Endodermal cell (in vitro differentiated cells): ENCODE measurements at regions not wholly inside any gene's neighbourhood (a gene's known extent, or its start where the extent isn't known, plus 50 kb on each side); places are given as distances from the start of the nearest gene placed in this dataset.

ENCODE experiments used
- DNase-seq: peaks from one replicate; pipeline ENCODE4 v3.0.0-alpha.2; 2017
- H3K27ac ChIP-seq: 2 replicates; pipeline ENCODE4 v1.5.1; 2013; ENCODE audit warnings: mild to moderate bottlenecking, low read depth, low read length, moderate library complexity
- H3K27me3 ChIP-seq: 2 replicates; pipeline ENCODE4 v1.6.1; 2013; ENCODE audit warnings: mild to moderate bottlenecking, low read length, moderate library complexity; ENCODE audit not compliant: insufficient read depth, control insufficient read depth, poor library complexity, severe bottlenecking
- H3K36me3 ChIP-seq: 2 replicates; pipeline ENCODE4 v1.7.0; 2013; ENCODE audit warnings: mild to moderate bottlenecking, low read length, moderate library complexity; ENCODE audit not compliant: control insufficient read depth, insufficient read depth
- H3K4me1 ChIP-seq: one replicate; pipeline ENCODE4 v1.7.0; 2013; ENCODE audit warnings: low read length; ENCODE audit not compliant: control insufficient read depth, insufficient read depth
- H3K4me3 ChIP-seq: 2 replicates; pipeline ENCODE4 v1.5.1; 2013; ENCODE audit warnings: mild to moderate bottlenecking, low read length, moderate library complexity
- H3K9ac ChIP-seq: 2 replicates; pipeline ENCODE4 v1.6.1; 2013; ENCODE audit warnings: mild to moderate bottlenecking, low read length, moderate library complexity; ENCODE audit not compliant: poor library complexity, severe bottlenecking; ENCODE audit errors: extremely low read depth
- H3K9me3 ChIP-seq: 2 replicates; pipeline ENCODE4 v1.6.1; 2013; ENCODE audit warnings: mild to moderate bottlenecking, low read length, moderate library complexity; ENCODE audit not compliant: control insufficient read depth
- H3K27ac Mint-ChIP-seq: 2 replicates; pipeline ENCODE4 v1.8.0; 2020; ENCODE audit warnings: mixed read lengths
- H3K27me3 Mint-ChIP-seq: 2 replicates; pipeline ENCODE4 v1.8.0; 2021; ENCODE audit warnings: mild to moderate bottlenecking, mixed read lengths; ENCODE audit not compliant: insufficient read depth
- H3K36me3 Mint-ChIP-seq: 2 replicates; pipeline ENCODE4 v1.8.0; 2020; ENCODE audit warnings: low read depth, mixed read lengths
- H3K4me1 Mint-ChIP-seq: 2 replicates; pipeline ENCODE4 v1.8.0; 2020; ENCODE audit warnings: mixed read lengths
- H3K4me3 Mint-ChIP-seq: 2 replicates; pipeline ENCODE4 v1.8.0; 2020; ENCODE audit warnings: mild to moderate bottlenecking, moderate library complexity, mixed read lengths
- H3K9me3 Mint-ChIP-seq: 2 replicates; pipeline ENCODE4 v1.8.0; 2020; ENCODE audit warnings: mild to moderate bottlenecking, mixed read lengths
- WGBS, 2 experiments: methylation state at CpG; one replicate each; pipeline versions ENCODE4 v1.1.5 to v1.1.7; 2013; ENCODE audit warnings: missing lambda C conversion rate in 2 of 2, mixed read lengths in 1 of 2; ENCODE audit not compliant: insufficient coverage in 1 of 2, insufficient read length in 1 of 2; 5-methylcytosine and 5-hydroxymethylcytosine counted together
- TF ChIP-seq, protein P1 (sequence below): fragments of 200-600 bp; sonication (generic); conservative IDR thresholded peaks from 2 replicates; pipeline ENCODE4 v1.5.0; 2021; ENCODE audit warnings: antibody characterized with exemption, mild to moderate bottlenecking

DNA sequence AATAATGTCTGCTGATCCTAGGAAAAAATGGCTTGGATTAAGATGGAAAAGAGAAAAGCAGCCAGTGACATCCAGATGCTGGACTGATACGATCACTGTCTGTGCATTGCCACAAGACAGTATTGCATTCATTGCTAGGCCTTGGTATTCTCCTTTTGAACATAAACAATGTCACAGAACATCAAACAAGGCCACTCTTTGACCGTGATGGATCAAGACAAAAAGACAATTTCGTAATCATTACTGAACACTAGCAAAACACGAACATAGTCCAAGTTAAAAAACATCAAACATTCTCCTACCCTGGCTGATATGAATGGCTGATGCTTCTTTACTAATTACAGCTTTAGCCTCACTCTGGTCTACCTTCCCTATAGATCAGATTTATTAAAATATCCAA lies 374.1 kb upstream of the CXorf51B start:
- H3K9me3 ChIP-seq, result peaks cover 47% of the 10 kb centered on the region
- H3K27me3 Mint-ChIP-seq, result no peaks in the 10 kb centered on the region
- H3K27me3 ChIP-seq, result no peaks in the 10 kb centered on the region
- H3K9ac ChIP-seq, result no peak overlapping the region
- H3K27ac ChIP-seq, result no peak overlapping the region
- TF ChIP-seq, protein P1, sequence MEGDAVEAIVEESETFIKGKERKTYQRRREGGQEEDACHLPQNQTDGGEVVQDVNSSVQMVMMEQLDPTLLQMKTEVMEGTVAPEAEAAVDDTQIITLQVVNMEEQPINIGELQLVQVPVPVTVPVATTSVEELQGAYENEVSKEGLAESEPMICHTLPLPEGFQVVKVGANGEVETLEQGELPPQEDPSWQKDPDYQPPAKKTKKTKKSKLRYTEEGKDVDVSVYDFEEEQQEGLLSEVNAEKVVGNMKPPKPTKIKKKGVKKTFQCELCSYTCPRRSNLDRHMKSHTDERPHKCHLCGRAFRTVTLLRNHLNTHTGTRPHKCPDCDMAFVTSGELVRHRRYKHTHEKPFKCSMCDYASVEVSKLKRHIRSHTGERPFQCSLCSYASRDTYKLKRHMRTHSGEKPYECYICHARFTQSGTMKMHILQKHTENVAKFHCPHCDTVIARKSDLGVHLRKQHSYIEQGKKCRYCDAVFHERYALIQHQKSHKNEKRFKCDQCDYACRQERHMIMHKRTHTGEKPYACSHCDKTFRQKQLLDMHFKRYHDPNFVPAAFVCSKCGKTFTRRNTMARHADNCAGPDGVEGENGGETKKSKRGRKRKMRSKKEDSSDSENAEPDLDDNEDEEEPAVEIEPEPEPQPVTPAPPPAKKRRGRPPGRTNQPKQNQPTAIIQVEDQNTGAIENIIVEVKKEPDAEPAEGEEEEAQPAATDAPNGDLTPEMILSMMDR, result no peak
- H3K4me3 Mint-ChIP-seq, result no peak overlapping the region
- H3K27ac Mint-ChIP-seq, result no peak overlapping the region
- H3K36me3 ChIP-seq, result no peaks in the 10 kb centered on the region
- WGBS, 2 experiments, result 73 to 80% methylated on average over 1 to 4 of the region's 4 CpGs
- no peak overlapping the region for H3K4me3 ChIP-seq
- H3K36me3 Mint-ChIP-seq, result no peaks in the 10 kb centered on the region
- H3K9me3 Mint-ChIP-seq, result peaks cover 74% of the 10 kb centered on the region
- H3K4me1 ChIP-seq, result no peaks in the 10 kb centered on the region
- H3K4me1 Mint-ChIP-seq, result no peaks in the 10 kb centered on the region
- DNase-seq, result no peak

DNA sequence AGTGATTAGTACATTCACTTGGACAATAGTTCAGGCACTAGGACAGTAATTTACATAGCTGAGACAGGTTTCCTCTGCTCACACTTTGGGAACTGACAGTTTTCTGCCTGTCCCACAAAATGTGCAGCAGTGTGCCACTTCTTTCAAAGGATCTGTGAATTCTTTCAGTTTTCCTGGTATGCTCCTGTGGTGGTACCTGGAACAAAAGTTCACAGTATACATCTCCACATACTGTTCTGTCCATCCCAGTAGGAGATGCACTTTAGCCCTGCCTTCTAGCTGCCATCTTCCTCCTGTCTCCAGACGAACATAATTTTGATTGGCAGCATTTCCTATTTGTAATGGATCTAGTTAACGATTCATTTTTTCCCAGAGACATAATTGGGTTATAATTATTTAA lies 360.8 kb upstream of the CXorf51B start:
- Mint-ChIP-seq H3K4me1 (no peaks in the 10 kb centered on the region), H3K27ac (no peak overlapping the region), H3K9me3 (peaks cover 55% of the 10 kb centered on the region), H3K4me3 (no peak overlapping the region), H3K36me3 (no peaks in the 10 kb centered on the region), H3K27me3 (no peaks in the 10 kb centered on the region)
- Histone ChIP-seq H3K4me1 (no peaks in the 10 kb centered on the region), H3K9me3 (peaks cover 28% of the 10 kb centered on the region), H3K9ac (no peak overlapping the region), H3K27ac (no peak overlapping the region), H3K4me3 (no peak overlapping the region), H3K27me3 (no peaks in the 10 kb centered on the region), H3K36me3 (no peaks in the 10 kb centered on the region)
- WGBS, 2 experiments, result 40% methylated on average over 1 of the region's 2 CpGs; no CpG with 5 or more reads in 1 of the 2 experiments
- DNase-seq, result no peak
- TF ChIP-seq, protein P1, result no peak

DNA sequence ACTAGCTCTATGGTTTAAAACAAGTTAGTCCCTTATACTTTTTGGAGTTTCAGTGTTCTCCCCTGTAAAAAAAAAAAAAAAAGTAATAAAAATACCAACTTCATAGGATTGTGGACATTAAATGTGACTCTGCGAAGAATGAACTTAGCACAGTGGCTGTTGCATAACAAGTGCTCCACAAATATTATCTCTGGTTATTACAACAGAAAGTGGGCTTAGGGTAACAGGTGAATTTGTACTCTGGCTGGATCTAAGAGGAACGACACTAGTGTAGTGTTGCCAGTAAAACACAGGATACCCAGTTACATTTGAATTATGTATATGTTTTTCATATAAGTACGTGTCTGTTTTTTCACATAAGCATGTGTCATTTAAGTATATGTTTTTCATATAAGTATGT lies 360.3 kb upstream of the CXorf51B start:
- Mint-ChIP-seq H3K9me3 (peaks cover 52% of the 10 kb centered on the region), H3K4me1 (no peaks in the 10 kb centered on the region), H3K36me3 (no peaks in the 10 kb centered on the region), H3K4me3 (no peak overlapping the region), H3K27ac (no peak overlapping the region), H3K27me3 (no peaks in the 10 kb centered on the region)
- Histone ChIP-seq H3K27me3 (no peaks in the 10 kb centered on the region), H3K36me3 (no peaks in the 10 kb centered on the region), H3K9ac (no peak overlapping the region), H3K9me3 (peaks cover 26% of the 10 kb centered on the region), H3K4me3 (no peak overlapping the region), H3K27ac (no peak overlapping the region), H3K4me1 (no peaks in the 10 kb centered on the region)
- TF ChIP-seq, protein P1, result no peak
- DNase-seq, result no peak
- WGBS, 2 experiments, result 94% methylated on average over 2 of the region's 3 CpGs; no CpG with 5 or more reads in 1 of the 2 experiments
